ENCODE measurements at regions not wholly inside any gene's neighbourhood (a gene's known extent, or its start where the extent isn't known, plus 50 kb on each side); places are given as distances from the start of the nearest gene placed in this dataset.

DNA sequence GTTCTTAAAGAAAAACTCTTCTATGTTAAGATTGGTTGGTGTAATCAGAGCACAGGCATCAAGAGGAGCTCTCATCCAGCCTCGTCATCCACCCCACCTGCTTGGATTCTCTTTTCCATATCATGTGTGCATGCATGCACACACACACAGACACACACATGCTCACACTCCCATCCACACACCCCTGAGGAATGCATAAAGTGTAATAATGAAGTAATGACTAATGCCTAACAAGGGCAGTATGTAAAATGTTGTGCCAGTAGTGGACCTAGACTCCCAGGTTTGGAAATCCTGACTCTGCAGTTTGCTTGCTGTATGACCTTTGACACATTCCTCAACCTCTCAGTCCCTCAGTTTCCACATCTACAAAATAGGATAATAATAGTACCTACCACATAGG lies 280.0 kb upstream of the ANKRD55 start:
- TF ChIP-seq, protein P1, sequence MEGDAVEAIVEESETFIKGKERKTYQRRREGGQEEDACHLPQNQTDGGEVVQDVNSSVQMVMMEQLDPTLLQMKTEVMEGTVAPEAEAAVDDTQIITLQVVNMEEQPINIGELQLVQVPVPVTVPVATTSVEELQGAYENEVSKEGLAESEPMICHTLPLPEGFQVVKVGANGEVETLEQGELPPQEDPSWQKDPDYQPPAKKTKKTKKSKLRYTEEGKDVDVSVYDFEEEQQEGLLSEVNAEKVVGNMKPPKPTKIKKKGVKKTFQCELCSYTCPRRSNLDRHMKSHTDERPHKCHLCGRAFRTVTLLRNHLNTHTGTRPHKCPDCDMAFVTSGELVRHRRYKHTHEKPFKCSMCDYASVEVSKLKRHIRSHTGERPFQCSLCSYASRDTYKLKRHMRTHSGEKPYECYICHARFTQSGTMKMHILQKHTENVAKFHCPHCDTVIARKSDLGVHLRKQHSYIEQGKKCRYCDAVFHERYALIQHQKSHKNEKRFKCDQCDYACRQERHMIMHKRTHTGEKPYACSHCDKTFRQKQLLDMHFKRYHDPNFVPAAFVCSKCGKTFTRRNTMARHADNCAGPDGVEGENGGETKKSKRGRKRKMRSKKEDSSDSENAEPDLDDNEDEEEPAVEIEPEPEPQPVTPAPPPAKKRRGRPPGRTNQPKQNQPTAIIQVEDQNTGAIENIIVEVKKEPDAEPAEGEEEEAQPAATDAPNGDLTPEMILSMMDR (IDR thresholded peaks at IDR 0.05; ENCODE audit: extremely low read depth, missing control alignments), result no peak
- DNase-seq (ENCODE audit: low spot score), result no peak

DNA sequence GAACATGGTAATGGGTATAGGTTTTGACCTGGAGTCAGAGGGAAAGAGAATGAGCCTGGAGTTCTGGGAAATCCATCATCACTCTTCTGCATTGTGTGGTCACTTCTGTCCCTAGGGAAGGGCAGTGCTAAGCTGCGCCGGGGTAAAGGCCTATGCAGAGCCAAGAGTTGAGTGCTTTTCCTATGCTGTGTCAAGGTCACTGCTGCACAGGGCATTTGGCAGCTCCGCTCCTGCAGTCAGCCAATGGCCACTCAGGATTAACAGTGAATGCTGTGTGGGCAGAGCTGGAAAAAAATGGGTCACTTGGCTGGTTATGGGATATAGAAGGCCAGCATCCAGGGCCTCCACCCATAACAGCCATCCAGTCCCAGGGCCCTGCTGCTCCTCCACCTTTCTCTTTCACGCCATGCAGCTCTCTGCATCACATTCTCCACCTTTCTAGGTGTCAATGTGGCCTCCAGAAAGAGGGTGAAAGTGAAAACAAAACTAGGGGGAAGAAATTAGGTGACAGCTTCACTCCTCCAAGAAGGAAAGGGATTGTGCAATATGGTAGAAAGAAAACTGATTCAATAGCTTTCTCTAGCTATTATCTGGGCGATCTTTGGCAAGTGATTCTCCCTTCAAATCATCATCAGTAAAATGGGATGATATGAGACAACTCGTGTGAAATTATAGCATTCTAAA lies 279.3 kb upstream of the ANKRD55 start:
- TF ChIP-seq, protein P1 (IDR thresholded peaks at IDR 0.05; ENCODE audit: extremely low read depth, missing control alignments), result no peak
- DNase-seq (ENCODE audit: low spot score), result no peak

DNA sequence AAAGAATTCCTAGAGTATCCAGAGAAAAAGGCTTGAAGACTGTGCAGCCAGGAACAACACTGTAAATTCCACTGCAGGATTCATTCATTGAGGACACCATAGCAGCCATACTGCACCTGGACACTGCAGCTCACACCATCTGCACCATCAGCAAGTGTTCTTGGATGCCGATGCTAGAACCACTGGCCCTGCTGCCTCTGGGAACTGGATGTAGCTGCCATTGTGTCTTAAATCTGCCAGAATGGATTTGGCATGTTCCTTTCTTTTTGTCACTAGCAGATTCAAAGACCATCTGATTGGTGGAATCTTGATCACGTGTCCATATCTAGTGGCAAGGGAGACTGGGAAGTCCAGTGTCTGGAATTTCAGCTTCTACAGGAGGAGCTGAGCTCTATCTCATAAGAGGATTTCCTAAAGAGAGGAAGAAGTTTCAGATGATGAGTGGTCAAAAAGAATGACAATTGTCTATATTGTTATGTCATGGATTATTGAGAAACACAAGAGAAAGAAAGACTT lies 278.3 kb upstream of the ANKRD55 start:
- DNase-seq (ENCODE audit: low spot score), result no peak
- TF ChIP-seq, protein P1 (IDR thresholded peaks at IDR 0.05; ENCODE audit: extremely low read depth, missing control alignments), result no peak

DNA sequence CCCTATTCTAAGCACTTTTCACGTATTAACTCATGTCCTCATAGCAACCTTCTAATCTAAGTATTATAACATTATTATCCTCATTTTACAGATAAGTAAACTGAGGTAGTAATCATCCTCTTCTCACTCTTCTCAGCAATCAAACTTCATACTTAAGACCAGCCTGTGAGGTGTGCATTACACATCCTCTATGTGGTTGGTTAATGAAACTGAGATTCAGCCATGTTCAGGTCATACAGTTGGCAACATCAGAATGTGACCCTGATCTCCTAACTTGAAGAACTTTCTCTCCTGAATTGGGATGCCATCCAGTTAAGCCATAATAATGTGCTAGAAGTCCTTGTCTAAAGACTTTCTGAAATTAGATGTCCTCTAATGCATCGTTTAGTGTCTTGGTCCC lies 275.1 kb upstream of the ANKRD55 start:
- TF ChIP-seq, protein P1 (IDR thresholded peaks at IDR 0.05; ENCODE audit: extremely low read depth, missing control alignments), result no peak
- DNase-seq (ENCODE audit: low spot score), result no peak

DNA sequence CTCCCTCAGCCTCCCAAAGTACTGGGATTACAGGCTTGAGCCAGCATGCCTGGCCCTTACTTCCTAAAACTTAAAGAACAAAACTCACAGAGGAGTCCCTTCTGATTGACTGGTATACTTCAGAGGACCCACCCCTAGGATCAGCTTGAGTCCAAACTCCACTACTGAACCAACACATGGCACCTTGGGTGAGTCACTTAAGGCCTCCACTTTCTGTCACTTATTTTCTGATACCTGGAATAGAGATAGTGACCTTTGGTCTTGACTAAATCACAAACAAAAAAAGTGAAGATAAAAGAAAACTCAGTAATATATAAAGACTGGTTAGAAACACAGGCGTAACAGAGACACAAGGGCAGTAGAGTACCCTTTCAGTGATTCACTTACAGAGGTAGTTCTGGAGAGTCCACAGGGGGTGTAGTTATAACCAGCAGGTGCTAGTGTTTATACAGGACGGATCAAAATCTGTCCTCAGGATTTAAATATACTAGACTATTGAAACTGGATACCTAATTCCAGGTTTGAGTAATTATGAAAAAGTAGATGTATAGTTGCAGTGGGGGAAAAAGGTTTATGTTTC lies 274.3 kb upstream of the ANKRD55 start:
- DNase-seq (ENCODE audit: low spot score), result no peak
- TF ChIP-seq, protein P1 (IDR thresholded peaks at IDR 0.05; ENCODE audit: extremely low read depth, missing control alignments), result no peak

DNA sequence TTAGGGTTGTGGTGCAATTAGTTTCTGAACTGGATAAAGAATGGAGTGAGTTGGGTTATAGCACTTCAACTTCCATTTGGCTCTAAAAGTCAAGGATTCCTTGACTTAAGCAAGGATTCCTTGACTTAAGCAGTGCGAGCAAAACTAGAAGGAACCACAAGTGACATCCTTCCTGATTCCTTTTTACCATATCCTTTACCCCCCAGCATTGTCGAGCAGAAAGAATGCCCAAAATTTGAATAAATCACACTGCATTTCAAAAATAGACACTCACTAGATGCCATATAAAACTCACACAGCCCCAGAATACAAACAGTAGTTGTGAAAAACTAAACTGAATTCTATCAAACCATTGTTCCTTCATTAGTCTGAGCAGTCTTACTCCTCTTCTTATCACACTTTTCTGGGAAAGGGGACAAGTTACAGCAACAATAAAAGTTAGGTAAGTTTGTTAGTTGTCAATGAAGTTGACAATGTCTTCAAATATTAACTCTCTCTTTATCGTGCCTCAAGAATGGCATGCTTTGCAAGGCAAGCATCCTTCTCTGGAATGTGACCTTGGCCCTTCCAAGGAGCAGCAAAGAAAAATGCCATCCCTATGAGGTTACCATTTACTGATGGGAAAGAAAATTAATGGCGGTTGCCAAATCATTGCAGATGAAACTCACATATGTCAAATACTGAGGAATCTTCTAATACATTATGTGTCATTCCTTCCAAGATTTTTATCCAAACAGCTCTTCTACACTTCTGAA lies 273.3 kb upstream of the ANKRD55 start:
- TF ChIP-seq, protein P1 (IDR thresholded peaks at IDR 0.05; ENCODE audit: extremely low read depth, missing control alignments), result no peak
- DNase-seq (ENCODE audit: low spot score), result no peak

DNA sequence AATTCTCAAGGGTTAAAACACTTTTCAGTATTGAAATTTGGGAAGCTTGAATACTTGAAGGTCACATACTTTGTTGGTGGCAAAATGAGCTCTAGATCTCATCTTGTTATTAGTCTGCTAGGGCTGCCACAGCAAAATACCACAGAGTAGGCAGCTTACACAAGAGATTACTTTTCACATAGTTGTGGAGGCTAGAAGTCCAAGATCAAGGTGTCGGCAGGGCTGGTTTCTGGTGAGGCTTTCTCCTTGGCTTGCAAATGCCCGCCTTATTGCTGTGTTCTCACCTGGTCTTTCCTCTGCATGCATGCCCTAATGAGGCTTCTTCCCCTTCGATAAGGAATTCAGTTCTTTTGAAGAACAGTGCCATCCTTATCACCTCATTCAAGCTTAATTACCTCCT lies 270.8 kb upstream of the ANKRD55 start:
- TF ChIP-seq, protein P1 (IDR thresholded peaks at IDR 0.05; ENCODE audit: extremely low read depth, missing control alignments), result no peak

More for the DNA sequence above, 270.8 kb upstream of the ANKRD55 start:
- no peak for DNase-seq (ENCODE audit: low spot score)

Measured in GM20000 (cell line).